Stimulated activated CD4-positive, alpha-beta T cell treated with anti-CD3 and anti-CD28 coated beads, Interleukin-4, amount 100 ng/mL, for 4 hours (primary cell): ENCODE measurements at regions not wholly inside any gene's neighbourhood (a gene's known extent, or its start where the extent isn't known, plus 50 kb on each side); places are given as distances from the start of the nearest gene placed in this dataset.
"Not testable (repeated sequence)": the region's sequence is repeated elsewhere in the genome, so short reads cannot be mapped to it uniquely, and the experiment has no call there.

ENCODE experiments used
- DNase-seq, 2 experiments: peaks; one replicate each; pipeline ENCODE4 v3.0.0-alpha.2; 2020

DNA sequence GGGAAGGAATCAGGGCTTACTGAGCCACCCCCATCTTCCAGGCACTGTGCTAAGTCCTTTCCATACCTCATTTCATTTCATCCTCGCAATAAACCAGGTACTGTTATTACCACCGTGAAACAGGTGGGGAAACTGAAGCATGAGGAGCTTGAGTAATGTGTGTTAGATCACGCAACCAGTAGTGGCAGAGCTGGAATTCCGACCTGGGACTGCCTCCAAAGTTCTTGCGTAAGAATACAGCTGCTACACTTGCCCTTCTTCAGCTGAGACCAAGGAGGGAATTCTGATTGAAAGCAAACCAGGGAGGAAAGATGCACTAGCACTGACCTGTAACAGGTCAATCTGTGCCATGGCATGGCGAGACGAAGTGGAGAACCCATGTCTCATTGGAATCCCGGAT, 113.4 kb upstream of the MSX2 start:
- no peak for DNase-seq

DNA sequence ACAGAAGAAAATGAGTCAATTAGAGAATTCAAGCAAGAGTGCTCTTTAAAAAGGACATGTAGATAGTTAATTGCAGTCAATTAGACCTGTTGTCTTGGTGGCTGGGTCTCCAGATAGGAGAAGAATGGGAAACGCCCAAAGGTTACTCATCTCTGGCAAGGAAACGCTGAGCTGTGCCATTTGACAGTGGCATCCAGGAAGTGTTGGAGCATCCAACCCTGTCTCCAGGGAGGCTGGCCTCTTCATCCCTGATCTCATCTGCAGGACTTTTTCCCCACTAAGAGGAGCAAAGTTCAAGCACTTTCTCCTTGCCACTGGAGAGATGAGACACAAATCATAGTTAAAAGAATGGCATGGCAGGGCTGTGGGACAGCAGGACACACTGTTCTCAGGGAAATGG, 111.7 kb upstream of the MSX2 start:
- DNase-seq, result no peak

DNA sequence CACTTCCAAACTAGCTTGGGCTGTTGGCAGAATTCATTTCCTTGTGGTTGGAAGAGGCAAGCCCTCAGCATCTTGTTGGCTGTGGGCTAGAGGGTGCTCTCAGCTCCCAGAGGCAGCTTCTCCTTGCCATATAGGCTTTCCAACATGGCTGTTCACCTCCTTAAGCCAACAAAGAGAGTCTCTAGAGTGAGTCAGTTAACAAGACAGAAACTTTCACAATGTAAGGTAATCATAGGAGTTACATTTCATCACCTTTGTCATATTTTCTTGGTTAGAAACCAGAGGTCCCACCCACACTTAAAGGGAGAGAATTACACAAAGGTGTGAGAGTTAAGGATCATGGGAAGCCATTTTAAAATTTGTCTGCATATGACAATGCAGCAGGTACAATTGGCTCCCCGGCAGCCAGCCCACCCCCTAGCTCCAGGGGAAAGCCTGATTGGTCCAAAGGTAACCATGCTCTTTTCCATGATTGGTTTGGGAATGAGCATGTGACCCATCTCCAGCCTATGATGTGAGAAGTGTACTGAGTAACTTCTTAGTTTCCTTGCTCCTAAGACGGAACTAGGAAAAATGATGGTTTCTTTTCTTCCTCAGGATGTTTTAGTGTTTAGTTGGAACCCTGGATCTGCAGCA, 109.8 kb upstream of the MSX2 start:
- DNase-seq, result no peak

DNA sequence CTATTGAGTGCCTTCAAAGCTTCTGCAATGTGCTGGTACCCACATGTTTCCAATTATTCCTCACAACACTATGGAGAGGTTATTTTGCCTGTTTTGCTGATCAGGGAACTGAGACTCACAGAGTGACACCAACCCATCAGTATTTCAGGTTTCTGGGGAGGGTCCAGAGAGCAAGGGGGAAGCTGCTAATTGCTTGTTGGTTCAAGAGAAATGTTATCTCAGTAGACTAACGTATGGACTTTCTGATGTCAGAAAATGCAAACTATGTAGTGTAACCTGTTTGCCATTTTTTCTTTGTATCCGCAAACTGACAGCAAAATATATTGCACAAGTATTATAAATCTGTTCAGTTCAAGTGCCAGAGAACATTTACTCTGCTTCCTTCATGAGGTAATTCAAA, 108.3 kb upstream of the MSX2 start:
- DNase-seq, result no peak

DNA sequence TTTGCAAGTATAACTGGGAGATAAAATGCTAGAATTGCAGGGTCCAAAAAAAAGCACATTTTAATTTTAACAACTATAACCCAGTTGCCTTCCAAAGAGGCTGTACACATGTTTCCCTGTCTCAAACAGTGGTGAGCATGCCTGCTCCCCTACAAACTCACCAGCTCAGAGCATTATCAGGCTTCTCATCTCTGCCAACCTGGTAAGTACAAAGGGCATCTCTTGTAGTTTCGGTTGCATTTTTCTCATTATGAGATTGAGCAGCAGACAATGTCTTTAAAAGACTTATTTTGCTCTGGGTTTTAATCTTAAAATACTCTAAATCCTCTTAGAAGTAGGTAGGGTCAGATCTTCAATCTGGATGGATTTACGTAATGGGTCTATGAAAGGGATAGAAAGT, 107.1 kb upstream of the MSX2 start:
- no peak for DNase-seq

- no peak for DNase-seq
Observed at GRCh38 chr5:174617910-174618309, 106.5 kb upstream of the MSX2 start.

- no peak for DNase-seq
Observed at GRCh38 chr5:174618589-174618988, 105.8 kb upstream of the MSX2 start.

GRCh38 chr5:174622067-174622466, 102.3 kb upstream of the MSX2 start:
- no peak for DNase-seq

DNA sequence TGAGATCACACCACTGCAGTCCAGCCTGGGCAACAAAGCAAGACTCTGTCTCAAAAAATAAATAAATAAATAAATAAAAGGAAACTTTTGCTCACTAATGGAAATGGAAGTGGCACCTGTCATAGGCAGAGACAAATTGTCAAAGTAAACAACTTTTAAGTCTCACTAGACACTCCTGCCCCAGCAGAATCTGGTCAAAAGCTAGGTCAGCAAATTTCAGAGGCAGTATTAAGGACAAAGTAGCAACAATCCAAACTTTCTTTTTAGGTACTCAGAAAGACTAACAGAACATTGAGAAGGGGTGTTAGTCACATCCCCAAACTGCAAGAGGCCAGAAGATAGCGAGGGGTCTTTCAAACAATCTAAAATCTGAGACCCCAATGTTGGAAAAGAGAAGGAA, 101.4 kb upstream of the MSX2 start:
- DNase-seq, result no peak

- no peak for DNase-seq
Observed at GRCh38 chr5:174623433-174624019, 100.9 kb upstream of the MSX2 start.

DNA sequence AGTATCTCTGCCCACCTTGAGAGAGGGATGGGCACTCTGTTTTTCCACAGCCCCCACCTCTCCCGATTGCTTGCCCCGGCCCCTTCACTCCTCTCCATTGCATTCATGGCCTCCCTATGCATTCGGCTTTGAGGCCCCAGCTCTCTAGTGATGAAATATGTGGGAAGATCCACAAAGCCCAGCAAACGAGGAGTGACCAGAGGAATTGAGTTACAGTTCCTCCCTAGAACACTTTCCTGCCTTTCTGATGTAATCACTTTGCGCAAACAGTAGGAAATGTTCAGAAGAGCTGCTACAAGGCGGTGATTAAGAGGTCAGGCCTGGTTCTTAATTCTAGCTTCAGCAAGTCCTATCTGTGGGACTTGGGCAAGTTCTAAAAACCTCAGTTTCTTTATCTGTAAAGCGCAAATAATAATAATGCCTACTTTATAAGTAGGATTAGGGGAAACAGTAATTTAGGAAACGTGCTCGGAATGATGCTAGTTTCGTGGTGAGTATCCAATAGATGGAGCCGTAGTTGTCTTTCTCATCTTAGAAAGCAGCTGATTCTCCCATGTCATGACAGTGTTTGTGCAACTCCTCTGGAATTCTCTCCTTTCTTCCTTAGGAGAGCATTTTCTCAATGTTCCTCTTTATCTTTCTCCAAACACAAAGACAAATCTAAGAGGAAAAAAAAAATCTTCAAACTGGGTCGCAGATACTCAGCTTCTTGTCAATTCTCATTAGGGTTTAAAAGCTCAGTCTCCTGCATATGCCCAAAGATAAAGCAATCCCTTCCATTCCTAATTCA, 99.5 kb upstream of the MSX2 start:
- DNase-seq, result no peak

DNA sequence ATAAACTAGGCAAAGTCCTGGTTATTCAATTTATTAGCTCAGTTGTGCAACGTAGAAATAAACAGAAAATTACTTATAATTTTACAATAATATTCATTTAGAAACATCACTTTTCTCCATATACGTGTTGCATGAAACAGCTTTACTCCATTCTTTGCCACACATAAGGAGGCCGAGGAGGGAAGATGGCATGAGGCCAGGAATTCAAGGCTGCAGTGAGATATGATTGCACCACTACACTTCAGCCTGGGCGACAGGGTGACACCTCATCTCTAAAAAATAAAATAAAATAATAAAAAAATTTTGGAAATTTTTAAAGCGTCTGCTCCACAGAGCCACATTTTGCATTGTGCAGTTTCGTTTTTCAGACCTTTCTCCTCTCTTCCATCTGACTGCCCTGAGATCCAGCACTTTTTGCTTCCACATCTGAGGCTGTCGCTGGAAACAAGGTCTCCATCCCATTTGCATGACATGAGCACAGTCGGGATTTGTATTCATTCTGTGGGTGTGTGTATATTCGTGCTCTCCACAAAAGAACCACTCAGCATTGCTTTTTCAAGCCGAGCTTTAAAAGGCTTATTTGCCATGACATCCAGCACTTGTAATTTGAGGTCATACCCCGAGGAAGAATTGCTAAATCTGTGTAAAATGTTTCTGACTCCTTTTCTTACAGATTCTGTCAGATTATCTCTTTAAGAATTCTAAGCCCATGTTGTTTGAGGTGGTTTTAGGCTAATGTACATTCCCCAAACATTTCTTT, 98.6 kb upstream of the MSX2 start:
- no peak for DNase-seq

- no peak for DNase-seq
Observed at GRCh38 chr5:174626369-174626920, 97.9 kb upstream of the MSX2 start.

DNA sequence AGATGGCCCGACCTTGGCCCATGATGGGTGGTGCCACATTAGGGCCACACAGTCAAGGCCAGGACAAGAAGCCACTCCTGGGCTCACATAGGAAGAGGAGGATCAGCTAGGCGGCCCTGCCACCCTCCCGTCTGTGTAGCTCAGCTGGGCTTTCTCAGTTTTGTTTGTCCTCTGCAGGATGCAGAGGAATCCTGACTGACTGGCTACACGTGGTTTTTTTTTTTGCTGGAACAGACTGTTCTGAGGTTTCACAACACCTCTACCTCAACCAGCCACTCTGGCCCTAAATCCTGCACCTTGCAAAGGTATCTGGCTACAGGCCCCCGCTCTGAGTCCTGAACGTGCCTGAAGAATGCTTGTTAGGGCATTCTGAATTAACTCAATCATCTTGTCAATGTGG, 88.3 kb upstream of the MSX2 start:
- DNase-seq, result no peak

DNA sequence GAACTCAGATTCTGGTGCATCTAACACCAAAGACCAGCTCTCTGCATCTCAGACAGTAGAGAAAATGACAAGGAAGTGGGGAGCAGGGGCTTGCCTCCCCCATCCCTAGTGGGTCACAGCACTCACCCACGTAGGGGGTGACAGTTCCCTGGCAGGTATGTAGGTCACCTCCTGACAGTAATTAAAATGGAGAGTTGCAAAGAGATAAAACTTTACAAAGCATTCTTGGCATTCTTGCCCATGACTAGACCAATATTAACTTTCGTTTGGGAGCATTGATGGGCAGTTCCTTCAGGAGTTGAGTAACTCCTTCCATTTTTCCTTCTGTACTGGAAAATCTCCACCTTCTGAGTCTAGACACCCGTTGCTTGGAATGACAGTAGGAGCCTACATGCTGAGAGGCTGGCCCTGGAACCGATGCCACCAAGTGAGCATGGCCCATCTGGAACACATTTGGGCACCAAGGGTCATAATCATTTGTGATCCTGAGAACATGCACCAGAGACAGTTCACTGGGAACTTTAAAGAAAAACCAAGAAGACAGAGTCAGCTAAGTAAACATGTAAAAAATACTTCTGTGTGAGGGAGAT, 81.5 kb upstream of the MSX2 start:
- no peak for DNase-seq

DNA sequence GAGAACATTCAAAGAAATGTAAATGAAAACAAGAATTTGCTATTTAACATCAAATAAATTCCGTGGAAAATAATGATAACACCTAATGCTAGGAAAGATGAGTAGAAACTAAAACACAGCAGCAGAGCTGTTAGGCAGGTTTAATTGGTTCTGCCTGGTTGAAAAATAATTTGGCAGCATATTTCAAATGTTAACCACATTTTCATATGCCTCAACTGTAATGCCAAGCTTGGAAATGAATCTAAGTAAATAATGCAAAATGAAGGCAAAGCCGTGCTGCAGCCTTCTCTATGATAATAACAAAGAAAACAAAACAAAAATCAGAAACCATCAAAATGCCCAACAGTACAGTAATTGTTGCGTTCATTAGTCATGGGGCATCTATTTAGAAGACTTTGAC, 79.9 kb upstream of the MSX2 start:
- no peak for DNase-seq

GRCh38 chr5:174644923-174645322, 79.5 kb upstream of the MSX2 start:
- no peak for DNase-seq

- no peak for DNase-seq
Observed at GRCh38 chr5:174645677-174646076, 78.7 kb upstream of the MSX2 start.

GRCh38 chr5:174648618-174649017, 75.8 kb upstream of the MSX2 start:
- not testable (repeated sequence) for DNase-seq

GRCh38 chr5:174649391-174649790, 75.0 kb upstream of the MSX2 start:
- DNase-seq, result no peak

DNA sequence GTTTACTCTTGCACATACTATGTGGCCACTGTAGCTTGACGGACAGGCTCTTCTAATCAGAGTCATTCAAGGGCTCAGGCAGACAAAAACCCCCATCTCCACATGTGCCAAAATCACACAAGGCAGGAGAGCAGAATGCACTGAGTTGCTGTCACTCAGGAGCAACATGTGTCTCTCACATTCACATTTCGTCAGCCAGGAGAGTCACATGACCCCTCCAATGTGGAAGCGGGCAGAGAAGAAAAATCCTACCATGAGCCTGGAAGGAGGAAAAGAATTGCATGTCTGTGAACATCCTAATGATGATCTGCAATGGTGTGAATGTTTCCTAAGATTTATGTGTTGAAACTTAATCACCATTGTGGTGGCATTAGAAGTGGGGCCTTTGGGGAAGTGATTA, 69.9 kb upstream of the MSX2 start:
- no peak for DNase-seq

DNA sequence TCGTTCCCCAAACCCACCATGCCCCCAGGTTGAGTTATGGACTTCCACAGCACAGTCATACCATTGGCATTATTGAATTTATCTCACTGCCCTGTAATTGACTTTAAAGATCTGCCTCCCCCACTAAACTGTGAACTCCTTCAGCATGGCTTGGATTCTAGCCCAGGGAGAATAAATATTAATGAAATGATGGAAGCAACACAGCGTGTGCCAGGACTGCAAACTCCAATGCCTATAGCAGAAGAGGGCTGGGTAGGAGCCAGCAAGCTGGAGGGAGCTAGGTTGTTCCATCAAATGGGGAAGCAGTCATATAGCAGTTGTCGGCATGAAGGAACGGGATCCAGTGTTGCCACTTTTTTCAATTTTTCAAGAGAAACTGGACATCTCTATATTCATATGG, 69.0 kb upstream of the MSX2 start:
- no peak for DNase-seq
